SK-N-MC (cell line): ENCODE measurements at regions not wholly inside any gene's neighbourhood (a gene's known extent, or its start where the extent isn't known, plus 50 kb on each side); places are given as distances from the start of the nearest gene placed in this dataset.

ENCODE experiments used
- EZH2 ChIP-seq: fragments of 200-600 bp; sonication (generic); IDR thresholded peaks from one replicate; pipeline ENCODE4 v1.6.1; 2017; ENCODE audit warnings: antibody characterized with exemption
- FOXP2 ChIP-seq: optimal IDR thresholded peaks from 2 replicates; pipeline ENCODE3; 2011; ENCODE audit warnings: mild to moderate bottlenecking, moderate library complexity; ENCODE audit not compliant: insufficient read depth; ENCODE audit errors: extremely low read length, control extremely low read depth
- POLR2AphosphoS5 ChIP-seq: IDR thresholded peaks from 2 replicates; pipeline ENCODE4 v1.6.1; 2012; ENCODE audit warnings: mild to moderate bottlenecking, low read depth, low read length, borderline replicate concordance

- TF ChIP-seq FOXP2 (no peak), EZH2 (no peak), POLR2AphosphoS5 (no peak)
Measured at GRCh38 chr1:106621853-106622252, 434.6 kb upstream of the PRMT6 start.
